GM18909 (cell line): ENCODE measurements at regions not wholly inside any gene's neighbourhood (a gene's known extent, or its start where the extent isn't known, plus 50 kb on each side); places are given as distances from the start of the nearest gene placed in this dataset.

Source experiments
- ATAC-seq: cut with Tn5 transposase; IDR thresholded peaks from one replicate; pipeline ENCODE4 v1.9.1; 2021; ENCODE audit warnings: mild to moderate bottlenecking; ENCODE audit not compliant: unreplicated experiment, poor library complexity

DNA sequence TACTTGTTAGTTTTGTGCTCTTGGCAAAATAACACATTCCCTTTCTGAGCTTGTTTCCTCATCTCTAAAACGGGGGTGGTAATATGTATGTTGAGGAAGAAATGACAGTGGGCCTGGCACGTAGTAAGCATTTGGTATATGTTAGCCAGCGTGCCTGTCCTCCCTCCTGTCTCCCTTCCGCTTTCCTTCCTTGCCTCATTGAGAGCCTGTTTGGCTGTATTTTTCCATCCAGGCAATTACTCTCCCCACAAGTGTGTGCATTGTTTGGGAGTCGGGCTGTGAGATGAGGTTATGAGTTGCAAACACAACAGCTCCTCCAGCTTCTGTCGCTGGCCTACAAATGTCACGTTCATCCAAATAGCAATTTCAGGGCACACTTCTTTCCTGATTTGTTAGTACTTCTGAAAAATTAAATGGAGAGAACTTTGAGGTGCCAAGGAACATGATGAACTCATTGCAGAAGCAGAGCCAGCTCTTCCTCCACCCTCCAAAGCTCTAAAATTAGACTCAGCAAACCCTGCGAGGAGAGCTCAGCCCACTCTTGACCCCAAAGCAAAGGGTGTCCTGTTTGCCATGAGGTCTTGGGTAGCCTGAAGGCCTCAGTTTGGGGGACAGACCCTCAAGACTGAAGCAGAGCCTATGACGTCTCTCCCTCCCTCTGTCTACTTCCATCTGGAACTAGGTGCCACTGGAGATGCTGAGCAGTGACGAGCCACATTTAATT, 50.7 kb upstream of the TOX2 start:
- no peak for ATAC-seq

DNA sequence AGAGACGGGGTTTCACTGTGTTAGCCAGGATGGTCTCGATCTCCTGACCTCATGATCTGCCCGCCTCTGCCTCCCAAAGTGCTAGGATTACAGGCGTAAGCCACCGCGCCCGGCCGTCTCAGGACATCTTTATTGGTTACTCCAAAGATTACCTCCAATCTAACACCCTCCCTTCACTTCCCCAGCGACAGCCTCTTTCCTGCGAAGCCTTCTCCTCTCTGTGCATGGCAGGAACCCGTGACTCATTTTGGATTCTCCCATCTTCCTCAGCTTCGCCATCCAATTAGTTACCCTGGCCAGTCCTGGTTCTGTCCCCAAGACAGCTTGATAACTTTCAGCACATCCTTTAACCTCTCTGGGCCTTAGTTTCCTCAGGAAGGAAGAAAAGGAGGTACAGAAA, 51.3 kb upstream of the TOX2 start:
- no peak for ATAC-seq

GRCh38 chr20:43862438-43862837, 52.2 kb upstream of the TOX2 start:
- no peak for ATAC-seq

DNA sequence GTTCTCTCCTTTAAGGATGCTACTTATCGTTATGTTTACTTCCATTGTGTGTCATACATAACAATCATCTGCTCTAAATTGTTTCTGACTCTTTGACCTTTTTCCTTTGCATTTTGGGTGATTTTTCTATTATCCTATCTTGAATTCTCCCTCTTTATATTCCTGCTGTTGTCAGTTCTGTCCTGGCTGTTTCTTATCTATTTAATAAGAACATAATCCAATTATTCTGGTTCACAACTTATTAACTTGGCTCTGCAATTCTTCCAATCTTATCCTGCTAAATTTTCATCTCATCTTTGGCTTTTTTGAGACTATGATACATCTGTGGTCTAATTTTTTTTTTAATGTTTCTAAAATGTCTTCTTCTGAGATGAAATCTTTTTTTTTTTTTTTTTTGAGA, 54.7 kb upstream of the TOX2 start:
- ATAC-seq = no peak

- ATAC-seq = no peak
Measured at GRCh38 chr20:43857932-43858331, 56.7 kb upstream of the TOX2 start.

DNA sequence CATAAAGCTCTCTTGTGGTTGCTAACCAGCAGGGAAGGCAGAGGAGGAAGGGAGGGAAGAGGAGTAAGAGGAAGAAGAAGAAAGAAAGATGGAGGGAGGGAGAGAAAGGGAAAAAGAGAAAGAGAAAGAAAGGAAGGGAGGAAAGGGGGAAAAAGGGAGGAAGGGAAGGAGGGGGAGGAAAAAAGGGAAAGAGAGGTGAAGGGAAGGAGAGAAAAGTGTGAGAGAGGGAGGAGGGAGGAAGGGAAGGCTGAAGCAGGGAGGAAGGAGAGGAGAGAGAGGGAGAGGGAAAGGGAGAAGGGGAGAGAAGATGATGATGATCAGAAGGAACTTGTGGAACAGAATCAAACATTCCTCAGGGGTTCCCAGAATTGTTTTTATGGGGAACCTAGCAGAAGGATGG, 57.5 kb upstream of the TOX2 start:
- no peak for ATAC-seq

DNA sequence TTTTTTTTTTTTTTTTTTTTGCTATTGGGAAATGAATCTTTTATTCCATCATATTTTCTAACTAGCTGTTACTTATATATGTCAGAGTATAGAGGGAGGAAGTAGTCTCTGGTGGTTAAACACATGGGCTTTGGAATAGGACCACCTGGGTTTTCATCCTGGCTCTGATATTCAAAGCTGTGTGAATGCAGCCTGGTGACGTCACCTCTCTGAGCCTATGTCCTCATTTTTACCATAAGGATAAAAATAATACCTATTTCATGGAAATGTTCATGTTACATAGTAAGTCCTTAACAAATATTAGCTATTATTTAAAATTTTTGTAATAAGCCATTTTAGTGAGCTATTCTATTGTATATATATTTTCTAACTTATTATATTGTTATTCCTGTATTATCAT, 58.8 kb upstream of the TOX2 start:
- no peak for ATAC-seq

- ATAC-seq = no peak
Measured at GRCh38 chr20:43853918-43854317, 60.7 kb upstream of the TOX2 start.

DNA sequence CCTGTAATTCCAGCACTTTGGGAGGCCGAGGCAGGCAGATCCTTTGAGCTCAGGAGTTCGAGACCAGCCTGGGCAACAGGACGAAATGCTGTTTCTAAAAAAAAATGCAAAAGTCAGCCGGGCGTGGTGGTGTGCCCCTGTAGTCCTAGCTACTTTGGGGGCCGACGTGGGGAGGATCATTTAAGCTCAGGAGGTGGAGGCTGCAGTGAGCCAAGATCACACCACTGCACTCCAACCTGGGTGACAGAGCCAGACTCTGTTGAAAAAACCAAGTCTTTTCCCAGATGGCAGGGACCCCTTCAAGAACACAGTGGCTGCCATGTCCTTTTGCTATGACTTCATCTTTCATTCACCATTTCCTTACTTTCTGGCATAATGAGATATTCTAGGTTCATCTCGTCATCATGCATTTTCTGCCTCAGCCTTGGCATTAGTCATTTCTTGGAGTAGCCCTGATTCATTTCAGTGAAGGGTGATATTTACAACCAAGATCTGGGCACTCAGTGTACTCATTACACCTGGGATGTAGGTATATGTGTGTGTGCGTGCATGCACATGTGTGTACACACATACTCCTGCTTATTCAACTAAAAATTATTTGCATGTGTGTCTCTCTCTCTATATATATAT, 61.4 kb upstream of the TOX2 start:
- ATAC-seq = no peak

DNA sequence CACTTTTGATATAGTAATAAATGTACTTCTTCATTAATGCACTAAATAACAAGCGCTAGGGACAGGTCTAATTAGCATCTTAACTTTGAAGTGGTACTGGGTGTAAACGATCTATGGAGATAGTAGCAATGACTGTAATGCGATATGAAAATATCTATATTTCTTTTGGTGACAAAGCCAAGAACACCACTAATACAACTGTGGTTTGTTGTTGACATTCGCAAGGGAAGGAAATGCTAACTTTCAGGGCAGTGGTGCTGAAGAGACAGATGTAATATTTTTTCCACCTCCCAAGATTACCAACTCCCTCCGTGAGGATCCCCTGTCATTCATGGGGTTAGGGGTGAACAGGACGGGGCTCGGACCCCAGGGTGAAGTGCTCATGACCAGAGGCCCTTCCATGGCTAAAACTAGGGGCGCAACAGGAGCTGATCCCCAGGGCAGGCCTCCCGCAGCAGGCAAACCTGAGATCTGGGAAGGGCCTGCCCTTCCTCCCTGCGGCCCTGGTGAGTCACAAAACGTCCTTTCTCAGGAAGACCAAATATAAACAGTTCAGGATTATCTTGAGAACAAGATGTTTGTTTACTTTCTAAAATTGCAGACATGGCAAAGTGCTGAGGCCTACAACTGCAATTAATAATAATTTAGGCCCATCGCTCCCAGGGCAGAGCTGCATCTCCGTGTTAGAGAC, 65.0 kb upstream of the TOX2 start:
- no peak for ATAC-seq

DNA sequence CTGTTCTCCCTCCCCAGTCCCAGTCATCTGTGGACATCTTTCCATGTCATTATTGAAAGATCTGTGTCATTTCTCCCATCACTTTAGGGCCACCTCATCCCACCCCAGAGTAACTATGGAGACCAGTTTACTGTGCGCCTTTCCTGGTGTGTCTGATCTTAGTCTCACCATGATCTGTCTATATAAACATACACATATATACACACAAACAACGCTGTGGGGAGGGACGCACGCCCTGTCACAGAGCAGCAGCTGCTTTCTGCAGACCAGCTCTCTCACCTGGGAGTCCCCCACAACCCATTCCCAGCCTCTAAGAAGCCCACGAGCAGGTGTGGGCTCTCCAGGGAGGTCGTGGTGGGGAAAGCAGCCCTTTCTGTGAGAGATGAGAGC, 68.1 kb upstream of the TOX2 start:
- no peak for ATAC-seq

DNA sequence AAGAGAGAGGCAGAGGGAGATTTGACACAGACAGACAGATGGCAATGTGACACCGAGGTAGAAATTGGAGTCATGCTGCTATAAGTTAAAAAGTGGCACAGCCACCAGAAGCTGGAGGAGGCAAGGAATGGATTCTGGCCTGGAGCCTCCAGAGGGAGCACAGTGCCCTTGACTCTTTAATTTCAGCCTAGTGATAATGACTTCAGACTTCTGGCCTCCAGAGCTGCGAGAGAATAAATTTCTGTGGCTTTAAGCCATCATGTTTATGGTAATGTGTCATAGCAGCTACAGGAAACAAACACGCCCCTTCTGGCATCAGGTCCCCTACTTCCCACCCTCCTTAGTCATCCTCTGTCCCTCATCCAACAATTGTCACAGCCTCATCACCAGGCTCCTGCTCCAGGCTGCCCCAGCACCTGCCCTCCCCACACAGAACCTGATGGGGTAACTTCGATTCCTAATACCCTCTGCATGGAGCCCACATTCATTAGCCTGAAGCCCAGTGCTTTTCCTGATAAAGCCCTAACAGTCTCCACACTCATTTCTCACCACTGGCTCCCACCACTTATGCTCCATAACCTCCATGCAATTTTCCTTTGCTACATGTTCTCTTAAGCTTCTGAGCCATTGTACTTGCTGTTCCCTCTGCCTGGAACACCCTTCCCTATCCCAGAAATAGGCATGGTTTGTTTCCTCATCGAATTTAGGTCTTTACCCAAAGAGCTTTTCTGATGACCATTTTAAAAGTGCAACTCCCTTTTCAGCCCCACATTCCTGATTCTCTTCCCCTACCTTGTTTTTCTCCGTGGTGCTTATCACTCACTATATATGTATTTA, 69.7 kb upstream of the TOX2 start:
- ATAC-seq = no peak

DNA sequence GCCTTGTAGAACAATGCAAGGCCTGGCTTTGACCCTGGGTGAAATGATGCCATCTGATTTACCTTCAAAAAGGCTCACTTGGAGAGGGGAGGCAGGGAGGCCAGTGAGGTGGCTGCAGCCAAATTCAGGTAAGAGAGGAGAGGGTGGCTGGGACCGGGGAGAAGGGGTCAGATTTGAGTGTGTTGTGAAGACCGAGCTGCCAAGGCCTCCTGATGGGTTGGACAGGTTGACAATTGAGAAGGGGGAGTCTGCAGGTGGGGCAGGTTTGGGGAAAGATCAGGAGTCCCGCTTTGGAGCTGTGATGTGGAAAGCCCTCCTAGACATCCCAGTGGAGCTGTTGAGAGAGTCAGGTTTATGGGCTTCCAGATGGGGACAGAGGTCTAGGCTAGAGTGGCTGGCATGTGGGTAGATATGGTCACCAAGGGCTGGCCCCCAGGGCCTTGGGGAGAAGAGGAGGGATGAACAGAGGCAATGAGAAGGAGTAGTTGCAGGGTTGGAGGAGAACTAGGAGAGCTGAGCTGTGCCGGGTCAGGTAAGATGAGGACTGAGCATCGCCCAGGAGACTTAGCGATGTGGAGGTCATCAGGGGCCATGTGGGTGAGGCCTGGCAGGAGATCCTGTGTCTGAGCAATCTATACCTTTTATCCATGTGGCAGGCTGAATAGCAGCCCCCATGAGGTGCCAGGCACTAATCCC, 70.5 kb upstream of the TOX2 start:
- ATAC-seq = no peak

- no peak for ATAC-seq
Measured at GRCh38 chr20:43843096-43843964, 71.3 kb upstream of the TOX2 start.

DNA sequence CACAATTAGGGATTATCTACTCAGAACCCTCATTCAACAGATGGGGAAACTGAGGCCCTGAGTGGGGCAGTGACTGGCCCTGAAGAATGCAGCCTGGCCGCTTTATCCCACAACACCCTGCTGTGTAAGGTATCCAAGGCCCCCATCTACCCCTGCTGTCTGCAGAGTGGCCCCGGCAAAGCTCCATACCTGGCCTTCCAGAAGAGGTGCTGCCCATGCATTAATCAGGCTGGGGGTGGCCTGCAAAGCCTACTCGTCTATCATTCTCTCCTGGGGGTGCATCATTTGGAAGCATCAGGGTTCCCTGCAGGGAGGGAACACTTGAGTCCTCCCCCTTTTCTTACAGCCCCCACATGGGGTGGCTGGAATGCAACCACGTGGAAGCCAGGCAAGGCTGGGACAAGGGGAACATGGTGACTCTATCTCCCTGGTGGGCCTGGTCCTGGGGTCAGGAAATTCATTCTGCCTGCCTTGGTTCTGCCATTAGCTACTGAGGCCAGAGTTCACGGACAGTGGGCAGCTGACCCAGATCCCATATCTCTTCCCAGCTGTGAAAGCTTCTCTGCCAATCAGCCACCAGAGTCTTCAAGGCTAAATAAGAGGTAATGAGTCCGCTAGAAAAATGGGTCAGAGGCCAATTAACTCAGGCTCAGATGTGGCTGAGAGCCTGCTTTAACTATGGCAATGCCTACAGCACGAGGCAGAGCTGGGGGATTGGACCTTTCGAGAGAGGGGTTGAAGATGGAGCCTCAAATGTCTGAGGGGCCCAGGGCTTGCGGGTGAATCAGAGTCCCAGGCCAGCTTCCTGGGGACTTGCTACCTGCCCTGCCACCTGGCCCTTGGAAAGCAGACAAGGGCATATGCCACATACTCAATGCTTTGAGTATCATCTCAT, 72.3 kb upstream of the TOX2 start:
- no peak for ATAC-seq

- peak; percentile 59 for ATAC-seq
Measured at GRCh38 chr20:43840382-43841070, 74.1 kb upstream of the TOX2 start.

DNA sequence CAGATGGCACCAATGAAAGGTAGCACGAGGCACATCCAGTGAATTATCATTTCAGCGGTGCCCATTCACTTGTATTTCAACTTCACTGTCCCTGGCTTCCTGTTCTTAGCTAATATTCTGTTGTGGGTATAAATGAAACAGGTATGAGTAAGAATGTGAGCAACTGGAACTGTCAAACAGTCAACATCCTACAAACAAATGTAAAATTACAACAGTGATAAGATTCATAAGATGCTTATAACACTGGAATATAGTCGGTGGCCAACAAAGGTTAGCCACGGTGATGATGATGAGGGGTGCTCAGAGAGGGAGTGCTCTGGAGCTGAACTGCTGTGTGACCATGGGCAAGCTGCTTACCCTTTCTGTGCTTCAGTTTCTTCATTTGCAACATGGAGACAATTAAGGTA, 74.9 kb upstream of the TOX2 start:
- no peak for ATAC-seq

- ATAC-seq = no peak
Measured at GRCh38 chr20:43838703-43839060, 76.0 kb upstream of the TOX2 start.
